ENCODE measurements at regions not wholly inside any gene's neighbourhood (a gene's known extent, or its start where the extent isn't known, plus 50 kb on each side); places are given as distances from the start of the nearest gene placed in this dataset.
"Not testable (repeated sequence)": the region's sequence is repeated elsewhere in the genome, so short reads cannot be mapped to it uniquely, and the experiment has no call there.

GRCh38 chr2:149732001-149732685 is 144.6 kb upstream of the MMADHC start:
- no peak for DNase-seq

- no peak for DNase-seq
These were observed 143.5 kb upstream of the MMADHC start for GRCh38 chr2:149731079-149731478.

GRCh38 chr2:149729586-149729985 is 142.0 kb upstream of the MMADHC start:
- DNase-seq = no peak

GRCh38 chr2:149727927-149728326 is 140.4 kb upstream of the MMADHC start:
- DNase-seq = no peak

GRCh38 chr2:149725234-149725633 is 137.7 kb upstream of the MMADHC start:
- DNase-seq = no peak

- DNase-seq = no peak
These were observed 136.5 kb upstream of the MMADHC start for GRCh38 chr2:149724091-149724490.

GRCh38 chr2:149720615-149721014 is 133.0 kb upstream of the MMADHC start:
- DNase-seq = no peak

- DNase-seq = no peak
These were observed 132.1 kb upstream of the MMADHC start for GRCh38 chr2:149719695-149720094.

GRCh38 chr2:149716687-149717086 is 129.1 kb upstream of the MMADHC start:
- no peak for DNase-seq

GRCh38 chr2:149715894-149716293 is 128.3 kb upstream of the MMADHC start:
- DNase-seq = no peak

- DNase-seq = no peak
These were observed 127.5 kb upstream of the MMADHC start for GRCh38 chr2:149715005-149715592.

- no peak for DNase-seq
These were observed 122.1 kb upstream of the MMADHC start for GRCh38 chr2:149709496-149710263.

GRCh38 chr2:149703281-149703680 is 115.7 kb upstream of the MMADHC start:
- no peak for DNase-seq

GRCh38 chr2:149702571-149702970 is 115.0 kb upstream of the MMADHC start:
- no peak for DNase-seq

- DNase-seq = no peak
These were observed 113.7 kb upstream of the MMADHC start for GRCh38 chr2:149701241-149701640.

- no peak for DNase-seq
These were observed 105.4 kb upstream of the MMADHC start for GRCh38 chr2:149692961-149693396.

- no peak for DNase-seq
These were observed 103.2 kb upstream of the MMADHC start for GRCh38 chr2:149690825-149691224.

- no peak for DNase-seq
These were observed 99.5 kb upstream of the MMADHC start for GRCh38 chr2:149687052-149687427.

- DNase-seq = no peak
These were observed 98.8 kb upstream of the MMADHC start for GRCh38 chr2:149686136-149687051.

GRCh38 chr2:149685401-149685800 is 97.8 kb upstream of the MMADHC start:
- DNase-seq = not testable (repeated sequence)

GRCh38 chr2:149679286-149679685 is 91.7 kb upstream of the MMADHC start:
- no peak for DNase-seq

GRCh38 chr2:149677416-149677815 is 89.8 kb upstream of the MMADHC start:
- DNase-seq = no peak

GRCh38 chr2:149670086-149670485 is 82.5 kb upstream of the MMADHC start:
- DNase-seq = no peak

All from stimulated activated CD4-positive, alpha-beta T cell treated with anti-CD3 and anti-CD28 coated beads, Interleukin-15, amount 100 ng/mL, for 24 hours (primary cell).